EH (cell line): ENCODE measurements at regions not wholly inside any gene's neighbourhood (a gene's known extent, or its start where the extent isn't known, plus 50 kb on each side); places are given as distances from the start of the nearest gene placed in this dataset.
A peak's percentile ranks its signal among the peaks of the same experiment; 100 is the strongest.
"Not testable (repeated sequence)": the region's sequence is repeated elsewhere in the genome, so short reads cannot be mapped to it uniquely, and the experiment has no call there.

Source experiments
- DNase-seq: peaks from one replicate; pipeline ENCODE4 v3.0.0-alpha.2; 2015; ENCODE audit warnings: low read depth

DNA sequence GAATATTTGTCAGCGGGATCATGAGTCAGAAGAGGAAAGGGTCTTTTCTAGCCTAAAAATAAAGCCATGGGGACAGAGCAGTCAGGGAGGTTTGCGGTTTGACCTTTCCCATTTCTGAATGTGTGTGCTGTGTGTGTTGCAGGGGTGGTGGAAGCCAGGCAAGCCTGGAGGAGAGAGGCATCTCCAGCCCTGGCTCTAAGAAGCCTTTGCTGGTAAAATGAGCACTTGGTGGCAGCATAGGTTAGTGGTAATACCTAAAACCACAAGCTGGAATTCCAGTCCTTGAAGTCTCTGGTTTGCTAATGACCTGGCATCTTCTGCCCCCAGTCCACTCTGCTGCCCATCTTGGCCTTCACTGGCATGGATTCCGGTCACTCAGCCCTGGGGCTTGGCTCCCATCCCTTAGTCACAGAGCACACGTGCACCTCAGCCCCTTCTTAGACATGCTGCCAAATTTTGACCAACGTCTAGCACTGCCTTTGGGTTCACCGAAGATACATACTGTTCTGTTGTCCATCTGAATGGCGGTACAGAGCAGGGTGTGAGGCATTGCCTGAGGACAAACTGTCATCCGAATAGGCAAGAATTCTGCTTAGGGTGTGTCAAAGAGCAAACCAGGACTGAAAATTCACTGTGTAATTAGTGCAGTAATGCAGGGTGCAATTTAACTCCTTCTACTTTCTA lies 52.7 kb downstream of the KCNA5 start:
- DNase-seq: peak; percentile 98

DNA sequence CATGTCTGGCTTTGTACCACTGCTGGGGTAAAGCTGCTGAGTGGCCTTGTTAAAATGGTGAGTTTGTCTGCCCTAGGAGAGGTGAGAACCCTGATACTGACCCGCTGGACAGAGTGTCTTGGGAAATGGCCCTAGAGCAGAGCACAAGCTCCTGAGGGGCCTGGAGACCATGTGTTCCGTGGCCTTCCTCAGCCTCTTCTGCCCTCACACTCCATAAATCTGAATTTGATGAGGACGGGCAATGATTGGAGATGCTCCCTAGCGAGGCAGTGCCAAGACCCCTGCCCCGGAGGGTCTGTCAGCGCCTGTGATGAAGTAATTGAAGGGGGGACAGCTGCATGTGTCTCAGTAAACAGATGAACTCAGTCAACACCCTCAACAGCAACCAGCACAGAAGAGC lies 54.1 kb downstream of the KCNA5 start:
- no peak for DNase-seq

DNA sequence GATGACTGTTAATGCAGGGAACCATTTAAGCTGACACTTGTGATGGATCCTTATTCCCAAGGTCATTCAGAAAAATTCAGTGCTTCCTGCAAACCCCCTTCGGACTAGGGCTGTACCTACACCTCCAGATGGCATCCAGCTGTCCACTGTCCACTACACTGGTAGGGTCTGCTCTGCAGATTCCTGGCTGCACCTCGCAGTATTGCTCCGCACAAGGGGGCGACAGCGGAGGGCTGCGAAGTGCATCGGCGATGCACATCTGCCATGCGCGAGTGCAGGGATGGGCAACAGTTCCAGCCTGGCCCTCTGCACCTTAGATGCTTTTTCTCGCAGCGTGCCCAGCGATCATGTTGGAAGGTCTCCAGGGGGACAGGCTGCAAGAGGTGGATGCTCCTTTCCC lies 55.5 kb downstream of the KCNA5 start:
- no peak for DNase-seq

DNA sequence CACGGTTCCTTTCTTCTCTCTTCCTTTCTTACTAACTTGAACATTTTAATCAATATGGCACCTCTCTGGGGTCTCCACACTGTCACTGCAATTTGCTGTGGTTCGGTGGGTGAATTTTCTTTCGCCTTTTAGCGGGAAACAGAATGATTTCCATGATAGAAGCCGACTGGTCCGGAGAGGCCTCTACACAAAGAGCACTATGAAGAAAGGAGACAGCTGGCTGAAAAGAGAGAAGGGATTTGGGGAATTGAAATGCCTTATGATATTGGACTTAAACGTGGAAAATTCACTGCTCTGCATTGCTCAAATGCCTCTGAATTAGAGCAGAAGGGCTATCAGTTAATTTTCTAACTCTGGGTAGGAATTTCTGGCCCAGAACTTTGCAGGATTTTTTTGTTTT lies 55.9 kb downstream of the KCNA5 start:
- DNase-seq: peak; percentile 21

DNA sequence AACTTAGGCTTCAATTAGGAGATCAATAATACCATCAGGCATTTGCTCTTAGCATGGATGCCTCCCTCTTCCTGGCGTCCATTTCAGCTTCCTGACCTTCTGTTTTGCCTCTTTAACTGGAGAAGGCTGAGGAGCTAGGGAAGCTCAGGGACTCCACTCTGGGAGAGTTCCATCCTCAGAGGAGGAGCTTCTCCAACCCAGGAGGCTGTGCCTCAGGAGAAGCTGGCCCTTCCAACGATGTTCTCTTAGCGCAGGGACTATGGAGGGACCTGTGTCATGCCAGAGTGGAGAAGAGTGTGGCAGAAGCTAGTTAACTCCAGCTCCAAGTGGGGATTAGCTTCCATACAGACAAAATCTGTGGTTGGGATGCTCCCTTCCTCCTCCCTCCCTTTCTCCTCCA lies 58.0 kb downstream of the KCNA5 start:
- peak; percentile 41 for DNase-seq

DNA sequence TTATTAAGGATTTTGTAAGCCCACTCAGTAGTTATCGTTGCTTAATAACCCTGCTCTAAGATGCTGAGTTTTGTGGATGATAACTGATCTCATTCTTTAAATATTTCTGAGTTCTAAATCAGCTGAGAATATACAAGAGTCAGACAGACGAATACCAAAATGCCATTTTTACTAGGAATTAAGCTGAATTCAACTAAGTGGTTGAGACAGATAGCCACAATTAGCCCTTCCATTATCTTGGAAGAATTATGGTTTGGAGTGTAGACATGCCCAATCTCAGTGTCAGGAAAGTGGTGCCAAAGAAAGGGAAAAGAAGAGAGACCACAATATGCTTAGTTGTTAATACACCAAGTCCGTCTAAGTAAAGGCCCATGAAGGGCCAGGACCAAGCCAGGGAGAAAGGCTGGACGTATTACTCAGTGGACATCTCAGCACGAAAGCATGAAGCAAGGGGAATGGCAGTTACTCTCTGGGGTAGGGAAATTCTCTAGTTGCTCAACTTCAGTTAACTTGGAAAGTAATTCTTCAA lies 58.6 kb downstream of the KCNA5 start:
- peak; percentile 96 for DNase-seq

DNA sequence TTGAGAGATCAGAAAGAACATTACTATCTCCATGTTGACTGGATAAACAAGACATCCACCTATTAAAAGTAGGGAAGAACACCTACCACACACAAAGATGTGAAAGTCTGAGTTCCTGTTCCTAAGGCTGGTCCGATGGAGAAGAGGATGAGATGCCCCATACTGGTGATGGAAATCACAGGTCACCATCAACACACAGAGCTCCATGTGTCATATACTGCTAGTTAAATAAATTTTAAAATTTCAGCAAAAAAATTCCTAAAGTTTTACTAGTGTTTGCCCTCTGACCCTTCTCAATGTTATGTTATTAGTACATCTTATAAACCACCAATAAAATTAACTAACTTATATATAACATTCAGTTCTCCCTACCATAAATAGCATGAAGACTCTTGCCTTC lies 59.1 kb downstream of the KCNA5 start:
- DNase-seq: peak; percentile 66

DNA sequence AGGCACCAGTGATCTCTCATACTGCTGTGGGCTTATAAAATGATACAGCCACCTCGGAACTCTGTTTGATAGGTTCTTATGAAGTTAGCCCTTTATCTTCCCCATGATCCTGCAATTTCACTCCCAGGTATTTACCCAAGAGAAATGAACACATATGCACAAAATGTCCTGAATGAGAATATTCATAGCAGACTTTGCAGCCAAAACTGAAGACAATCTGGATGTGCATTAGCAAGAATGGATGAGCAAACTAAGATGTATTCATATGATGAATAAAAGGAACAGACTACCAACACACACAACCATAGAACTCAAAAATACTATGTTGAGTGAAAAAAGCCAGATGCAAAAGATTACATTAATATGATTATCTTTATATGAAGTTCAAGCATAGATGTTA lies 66.7 kb downstream of the KCNA5 start:
- DNase-seq: no peak

DNA sequence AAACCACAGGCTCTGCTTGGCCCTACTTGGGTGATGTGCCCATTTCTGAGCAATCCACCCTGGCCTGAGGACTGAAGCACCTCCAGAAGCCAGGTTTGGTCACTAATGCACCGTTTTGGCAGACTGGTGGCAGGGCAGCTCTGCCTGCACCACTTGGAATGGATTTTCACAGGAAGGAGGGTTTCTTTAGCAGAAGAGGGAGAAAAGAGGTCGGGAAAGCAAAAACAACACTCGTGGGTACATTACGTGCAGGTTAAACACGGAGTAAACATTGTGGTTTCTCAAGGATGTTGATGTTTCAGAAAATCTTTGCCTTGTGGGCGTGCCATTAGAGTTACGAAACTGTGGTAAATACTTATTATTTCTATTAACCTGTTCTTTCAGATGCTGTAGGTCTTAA lies 70.8 kb downstream of the KCNA5 start:
- no peak for DNase-seq

DNA sequence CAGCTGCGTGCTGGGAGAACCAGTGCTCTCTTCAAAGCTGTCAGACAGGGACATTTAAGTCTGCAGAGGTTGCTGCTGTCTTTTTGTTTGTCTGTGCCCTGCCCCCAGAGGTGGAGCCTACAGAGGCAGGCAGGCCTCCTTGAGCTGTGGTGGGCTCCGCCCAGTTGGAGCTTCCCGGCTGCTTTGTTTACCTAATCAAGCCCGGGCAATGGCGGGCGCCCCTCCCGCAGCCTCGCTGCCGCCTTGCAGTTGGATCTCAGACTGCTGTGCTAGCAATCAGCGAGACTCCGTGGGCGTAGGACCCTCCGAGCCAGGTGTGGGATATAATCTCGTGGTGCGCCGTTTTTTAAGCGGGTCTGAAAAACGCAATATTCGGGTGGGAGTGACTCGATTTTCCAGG lies 78.1 kb downstream of the KCNA5 start:
- not testable (repeated sequence) for DNase-seq

DNA sequence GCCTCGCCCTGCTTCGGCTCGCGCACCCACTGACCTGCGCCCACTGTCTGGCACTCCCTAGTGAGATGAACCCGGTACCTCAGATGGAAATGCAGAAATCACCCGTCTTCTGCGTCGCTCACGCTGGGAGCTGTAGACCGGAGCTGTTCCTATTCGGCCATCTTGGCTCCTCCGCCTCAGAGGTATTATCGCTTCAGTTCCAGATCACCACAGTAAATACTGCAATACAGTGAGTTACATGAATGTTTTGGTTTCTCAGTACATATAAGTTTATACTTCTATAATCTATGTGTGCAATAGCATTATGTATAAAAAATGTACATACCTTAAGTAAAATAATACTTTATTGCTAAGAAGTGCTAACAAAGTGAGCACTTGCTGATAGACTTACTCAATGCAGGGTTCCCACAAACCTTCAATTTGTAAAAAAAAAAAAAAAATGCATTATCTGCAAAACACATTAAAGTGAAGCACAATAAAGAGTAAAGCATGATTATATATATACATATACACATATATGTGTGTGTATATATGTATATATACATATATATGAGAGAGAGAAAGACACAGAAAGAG lies 78.7 kb downstream of the KCNA5 start:
- not testable (repeated sequence) for DNase-seq

DNA sequence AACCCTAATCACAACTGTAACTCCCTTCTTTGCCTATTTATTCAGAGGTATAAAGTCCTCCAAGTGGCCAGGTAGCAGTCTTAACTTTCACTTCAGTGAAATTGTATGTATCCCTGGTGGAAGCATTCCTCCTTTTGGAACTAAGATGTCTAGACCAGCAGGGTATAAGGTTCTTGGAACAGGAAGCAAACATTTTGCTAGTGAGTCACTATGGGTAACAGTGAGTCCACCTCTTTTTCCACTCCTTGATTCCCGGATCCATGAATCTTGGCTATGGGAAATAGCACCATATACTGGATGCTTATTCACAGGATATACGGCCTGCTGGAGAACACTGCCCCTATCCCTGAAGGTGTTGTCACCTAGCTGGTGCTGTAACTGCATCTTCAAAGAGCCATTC lies 80.2 kb downstream of the KCNA5 start:
- peak; percentile 74 for DNase-seq

DNA sequence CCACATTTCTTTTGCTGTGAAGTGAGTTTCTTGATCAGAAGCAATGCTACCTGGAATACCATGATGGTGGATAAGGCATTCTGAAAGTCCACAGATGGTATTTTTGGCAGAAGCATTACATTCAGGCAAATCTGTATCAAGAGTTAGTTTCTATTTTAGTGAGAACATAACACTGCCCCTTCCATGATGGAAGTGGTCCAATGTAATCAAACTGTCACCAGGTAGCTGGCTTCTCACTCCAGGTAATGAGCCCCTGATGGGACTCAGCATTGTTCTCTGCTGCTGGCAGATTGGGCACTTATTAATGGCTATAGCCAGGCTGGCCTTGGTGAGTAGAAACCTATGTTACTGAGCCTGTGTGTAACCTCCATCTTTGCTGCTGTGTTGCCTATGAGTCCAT lies 80.7 kb downstream of the KCNA5 start:
- DNase-seq: no peak

DNA sequence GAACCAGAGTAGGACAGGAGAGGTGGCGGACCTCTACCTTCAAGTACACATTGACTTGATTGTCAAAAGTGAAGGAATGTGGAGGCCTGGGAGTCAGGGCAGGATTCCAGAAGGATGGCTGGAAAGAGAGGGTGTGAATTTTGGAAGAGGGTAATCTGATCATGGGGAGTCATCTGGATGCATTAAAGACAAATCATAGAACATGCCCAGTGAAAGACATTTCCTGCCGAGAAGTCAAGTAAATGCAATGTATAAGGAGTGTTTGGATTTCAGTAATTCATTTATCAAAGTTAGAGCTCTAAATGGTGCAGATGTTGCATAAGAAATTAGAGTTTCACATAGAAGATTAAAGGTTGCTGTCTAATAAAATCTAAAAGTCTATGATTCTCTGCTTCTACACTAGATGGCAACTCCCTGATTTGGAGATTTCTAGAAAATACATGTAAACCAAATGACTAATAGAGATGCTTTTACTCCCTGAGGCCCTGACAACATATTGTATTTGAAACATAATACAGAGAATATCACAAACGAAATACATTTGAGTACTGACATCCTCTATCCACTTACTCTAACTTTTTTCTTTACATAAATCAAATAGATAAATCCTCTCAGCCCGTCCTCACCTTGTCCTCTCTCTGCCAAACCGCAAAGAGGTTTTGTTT lies 91.3 kb downstream of the KCNA5 start:
- DNase-seq: peak; percentile 45

DNA sequence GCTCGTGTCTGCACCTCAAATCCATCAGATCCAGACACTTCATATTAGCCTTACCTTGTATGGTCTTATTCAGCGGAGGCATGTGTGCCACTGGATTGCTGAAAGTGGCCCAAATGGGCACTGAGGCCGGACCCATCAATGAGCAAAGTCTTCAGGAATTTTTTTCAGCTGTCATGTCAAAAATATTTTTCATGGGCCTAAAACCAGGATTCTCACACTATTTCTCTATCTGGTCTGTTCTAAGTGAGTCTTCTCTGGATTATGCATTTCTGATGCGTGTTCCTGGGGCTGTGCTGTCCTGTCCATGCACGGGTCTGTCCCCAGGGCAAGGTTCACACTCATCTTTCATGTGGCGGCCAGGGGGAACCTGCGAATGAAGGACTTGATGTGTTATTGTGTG lies 94.6 kb downstream of the KCNA5 start:
- peak; percentile 64 for DNase-seq

DNA sequence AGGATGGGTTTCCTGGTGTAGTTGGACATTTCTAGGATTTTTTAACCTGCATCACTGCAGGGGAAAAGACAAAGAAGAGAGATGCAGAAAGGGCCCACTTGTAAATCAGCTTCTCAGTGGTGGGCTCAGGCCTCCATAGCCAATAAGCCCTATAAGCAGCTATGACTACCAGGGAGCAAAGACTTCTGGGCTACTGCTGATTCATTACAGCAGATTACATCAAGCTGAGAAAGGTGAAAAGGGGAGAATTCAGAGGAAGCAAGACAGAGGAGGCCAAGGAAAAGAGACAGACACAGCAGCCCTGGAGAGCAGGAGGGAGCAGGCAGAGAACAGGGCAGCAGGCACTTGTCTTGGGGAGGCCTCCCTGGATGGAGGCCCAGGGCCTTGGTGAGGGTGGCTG lies 95.2 kb downstream of the KCNA5 start:
- peak; percentile 70 for DNase-seq

DNA sequence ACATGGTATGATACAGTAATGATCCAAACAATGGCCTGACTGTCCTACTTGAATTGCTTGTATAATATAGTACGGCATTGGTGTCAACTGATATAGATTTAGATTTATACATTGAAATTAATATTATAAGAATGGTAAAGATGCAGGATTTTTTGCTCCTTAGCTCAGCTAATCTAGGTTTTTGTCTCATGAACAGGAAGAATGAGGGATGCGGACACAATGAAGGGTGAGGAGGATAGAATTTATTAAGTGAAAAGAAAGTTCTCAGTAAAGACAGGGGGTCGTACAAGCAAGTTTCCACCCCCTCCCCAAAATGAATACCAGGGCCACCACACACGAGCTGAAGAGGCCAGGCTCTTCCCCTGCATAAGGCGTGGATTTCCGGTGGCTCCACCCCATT lies 96.1 kb downstream of the KCNA5 start:
- DNase-seq: no peak

DNA sequence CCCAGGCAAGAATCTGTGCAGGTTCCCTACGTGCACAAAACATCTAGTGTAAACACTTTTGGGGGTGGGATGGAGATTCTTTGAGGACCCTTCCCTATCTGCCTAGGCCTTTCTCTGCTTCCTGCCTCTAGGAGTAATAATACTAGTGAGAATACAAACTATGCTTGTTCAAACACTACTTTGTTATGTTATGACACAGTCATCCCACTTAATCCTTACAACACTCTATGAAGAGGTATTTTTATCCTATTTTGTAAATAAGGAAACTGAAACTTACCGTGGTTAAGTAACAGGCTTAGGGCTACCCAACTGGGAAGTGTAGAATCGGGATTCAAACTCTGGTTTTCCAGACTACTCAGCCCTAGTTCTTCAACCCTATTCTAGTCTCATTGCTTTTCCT lies 96.5 kb downstream of the KCNA5 start:
- DNase-seq: peak; percentile 21

DNA sequence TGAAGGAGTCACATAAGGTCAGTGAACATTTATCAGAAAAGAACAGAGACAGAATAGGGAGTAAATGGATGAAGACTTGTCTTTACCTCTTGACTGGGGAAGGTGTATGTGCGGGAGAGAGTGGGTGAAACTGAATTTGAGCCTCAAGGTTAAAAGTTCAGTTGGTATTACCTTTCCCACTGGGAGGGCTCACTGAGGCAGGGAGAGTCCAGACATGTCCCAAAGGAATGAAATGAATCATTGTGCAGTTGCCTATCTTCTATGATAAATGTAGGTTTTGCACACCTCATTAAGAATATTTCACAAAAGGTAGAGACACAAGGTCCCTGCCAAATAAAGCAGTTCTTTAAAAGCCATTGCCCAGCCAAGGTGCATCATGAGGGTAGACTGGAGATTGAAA lies 105.2 kb downstream of the KCNA5 start:
- no peak for DNase-seq

DNA sequence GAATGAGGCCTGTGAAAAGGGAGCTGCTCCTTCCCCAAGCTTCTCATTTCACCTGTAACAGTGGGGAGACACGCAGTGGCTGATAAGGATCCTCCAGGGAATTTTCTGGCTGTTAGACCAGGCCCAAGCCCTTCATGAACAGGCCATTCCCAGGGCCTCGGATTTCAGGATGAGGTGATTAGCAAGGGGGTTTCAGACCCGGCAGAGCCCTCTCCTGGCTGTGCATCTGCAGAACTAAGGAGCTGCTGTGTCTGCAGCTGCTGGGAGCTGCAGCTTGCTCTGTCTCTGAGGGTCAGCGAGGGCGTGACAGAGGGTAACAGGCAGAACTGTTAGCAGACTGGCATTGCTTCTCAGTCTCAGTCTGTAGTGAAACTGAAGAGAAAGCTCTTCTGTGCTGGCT lies 110.4 kb downstream of the KCNA5 start:
- DNase-seq: no peak

DNA sequence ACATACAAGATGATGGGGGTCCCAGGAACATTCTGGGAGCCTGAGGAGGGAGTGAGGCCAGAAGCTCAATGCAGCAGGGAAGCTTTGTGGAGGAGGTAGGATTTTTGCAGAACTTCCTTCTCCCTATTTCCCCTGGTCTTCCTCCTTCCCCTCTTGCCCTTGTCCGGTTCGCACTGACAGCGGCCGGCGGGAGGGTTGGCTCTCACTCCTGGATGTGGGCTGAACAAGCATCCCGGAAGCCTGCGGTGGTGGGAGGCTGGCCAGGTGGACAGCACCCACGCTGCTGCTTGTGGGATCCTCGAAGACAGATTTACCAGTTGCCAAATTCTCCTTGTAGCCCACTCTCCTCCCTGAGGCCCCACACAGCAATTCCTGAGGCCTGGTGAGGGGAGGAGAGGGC lies 112.2 kb downstream of the KCNA5 start:
- no peak for DNase-seq

DNA sequence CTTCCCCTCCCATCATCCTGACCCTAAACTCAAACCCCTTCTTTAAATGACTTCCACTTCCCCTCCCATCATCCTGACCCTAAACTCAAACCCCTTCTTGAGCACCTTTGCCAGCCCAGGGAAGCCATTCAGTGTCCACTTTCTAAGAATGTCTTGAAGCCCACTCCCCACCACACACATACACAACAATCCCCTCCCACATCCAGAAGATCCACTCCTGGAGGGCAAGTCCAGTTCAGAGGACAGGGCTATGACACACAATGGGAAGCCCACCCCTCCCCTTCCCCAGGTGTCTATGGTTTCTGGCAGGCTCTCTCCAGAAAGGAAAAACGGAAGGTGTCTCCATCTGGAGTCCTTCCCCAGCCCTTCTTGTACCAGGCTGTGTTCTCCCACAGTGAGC lies 117.1 kb downstream of the KCNA5 start:
- no peak for DNase-seq

DNA sequence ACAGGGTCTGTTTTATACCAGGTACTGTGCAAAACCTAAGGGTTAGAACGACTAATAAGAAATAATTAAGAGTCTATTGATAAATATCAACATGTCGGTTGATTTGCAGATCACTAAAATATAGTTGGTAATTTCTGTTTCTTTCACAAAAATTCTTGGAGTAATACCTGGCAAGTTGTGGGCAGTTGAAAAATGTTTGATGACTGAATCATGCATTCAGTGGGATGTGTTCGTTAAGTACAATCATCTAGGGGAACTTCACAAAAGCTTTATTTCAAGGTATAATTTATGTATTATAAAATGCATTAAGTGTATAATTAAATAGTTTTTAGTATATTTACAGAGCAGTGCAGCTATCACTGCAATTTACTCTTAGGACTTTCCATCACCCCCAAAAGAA lies 120.0 kb downstream of the KCNA5 start:
- no peak for DNase-seq
